HepG2 (cell line): ENCODE measurements at regions not wholly inside any gene's neighbourhood (a gene's known extent, or its start where the extent isn't known, plus 50 kb on each side); places are given as distances from the start of the nearest gene placed in this dataset.

Experiments
- ATAC-seq: fragments of 200-7000 bp; cut with Tn5 transposase; 3 replicates; pipeline ENCODE4 v1.9.1; 2020; ENCODE audit warnings: mild to moderate bottlenecking, moderate library complexity
- BruUV-seq: library from RNA; stranded (reverse); fragments of 400-500 nt; replicated peaks from 2 replicates; lab custom pipeline; 2021; lab: Mats Ljungman, UMichigan
- CTCF ChIA-PET: fragments of 300-600 bp; formaldehyde crosslinking; extraction: SDS; loops from one replicate; lab custom pipeline; 2021; ENCODE audit warnings: low total read pairs, inconsistent platforms, low intra/inter-chr PET ratio; lab: Yijun Ruan, JAX
- POLR2A ChIA-PET: fragments of 350-600 bp; sonication (Branson Sonifier 250); formaldehyde crosslinking; loops from one replicate; lab custom pipeline; 2020; ENCODE audit warnings: antibody characterized with exemption, inconsistent platforms; lab: Yijun Ruan, JAX
- DNase-seq: peaks from one replicate; pipeline ENCODE4 v3.0.0-alpha.2; 2015; ENCODE audit warnings: low spot score
- FAIRE-seq: peaks from 3 replicates; lab custom pipeline; 2011; peaks lifted over from hg19 to GRCh38; lab: Jason Lieb, UNC
- H2AFZ ChIP-seq: one replicate; pipeline ENCODE4 v1.6.1; 2011; ENCODE audit warnings: low read length, inconsistent platforms
- H3K27ac ChIP-seq: fragments of 300-600 bp; 3 replicates; pipeline ENCODE4 v1.8.0; 2011; ENCODE audit warnings: mixed run types, mild to moderate bottlenecking, mixed read lengths, low read length, inconsistent platforms; ENCODE audit not compliant: insufficient read depth; ENCODE audit errors: extremely low read length
- H3K27me3 ChIP-seq, 2 experiments: fragments of 200-600 bp in 1 of 2; 2 replicates in 1 of 2; 3 replicates in 1 of 2; pipeline versions ENCODE4 v1.6.0 to v1.8.0; 2011; ENCODE audit warnings: low read length in 2 of 2, mild to moderate bottlenecking in 2 of 2, moderate library complexity in 2 of 2, inconsistent platforms in 1 of 2; ENCODE audit not compliant: insufficient read depth in 2 of 2, control insufficient read depth in 1 of 2
- H3K36me3 ChIP-seq, 2 experiments: fragments of 200-600 bp in 1 of 2; replicated peaks in 1 of 2; 2 replicates in 1 of 2; 3 replicates in 1 of 2; pipeline versions ENCODE4 v1.5.1 to v1.8.0; 2011; ENCODE audit warnings: low read length in 2 of 2, inconsistent platforms in 1 of 2; ENCODE audit not compliant: insufficient read depth in 2 of 2, control insufficient read depth in 1 of 2
- H3K4me1 ChIP-seq: 2 replicates; pipeline ENCODE4 v1.5.1; 2012; ENCODE audit warnings: low read length, inconsistent platforms; ENCODE audit not compliant: insufficient read depth
- H3K4me2 ChIP-seq: 2 replicates; pipeline ENCODE4 v1.6.0; 2011; ENCODE audit warnings: low read depth, low read length, inconsistent platforms
- H3K4me3 ChIP-seq, 3 experiments: fragments of 200-600 bp in 1 of 3; sonication (generic), shearing (Covaris generic) in 1 of 3; replicated peaks in 1 of 3; 2 replicates each; pipeline ENCODE4 v1.5.1; 2011 to 2016; ENCODE audit warnings: low read length in 3 of 3, inconsistent platforms in 2 of 3, low read depth in 2 of 3, mild to moderate bottlenecking in 2 of 3, control low read depth in 1 of 3, mixed read lengths in 1 of 3; ENCODE audit not compliant: insufficient read depth in 1 of 3
- H3K79me2 ChIP-seq: one replicate; pipeline ENCODE4 v1.6.1; 2011; ENCODE audit warnings: low read length, inconsistent platforms; ENCODE audit not compliant: insufficient read depth
- H3K9ac ChIP-seq: 2 replicates; pipeline ENCODE4 v1.6.0; 2011; ENCODE audit warnings: mild to moderate bottlenecking, low read depth, low read length, inconsistent platforms; ENCODE audit not compliant: insufficient read depth
- H3K9me3 ChIP-seq: 2 replicates; pipeline ENCODE4 v1.5.1; 2012; ENCODE audit warnings: mild to moderate bottlenecking, low read length
- H4K20me1 ChIP-seq: 2 replicates; pipeline ENCODE4 v1.6.0; 2011; ENCODE audit warnings: inconsistent platforms, mild to moderate bottlenecking, low read length, moderate library complexity; ENCODE audit not compliant: insufficient read depth
- HMG20B ChIP-seq: conservative IDR thresholded peaks from 2 replicates; pipeline ENCODE4 v1.6.1; 2016; ENCODE audit warnings: missing genetic modification reagents, missing compliant biosample characterization
- WGBS: methylation state at CpG from one replicate; pipeline ENCODE4 v1.1.6; 2017; ENCODE audit warnings: low lambda C conversion rate; 5-methylcytosine and 5-hydroxymethylcytosine counted together
- in situ Hi-C: cut with HindIII; loops from 2 replicates; pipeline ENCODE4 v1.10.0; 2017; ENCODE audit warnings: low pct_unique_long_range_greater_than_20kb; ENCODE audit not compliant: extremely low pct_ligation_motif_present
- intact Hi-C: fragments of 100-400 bp; cut with micrococcal nuclease; formaldehyde crosslinking; loops from one replicate; pipeline ENCODE4 v1.10.0; 2022; ENCODE audit not compliant: unreplicated experiment
- TF ChIP-seq, protein P1 (sequence below): sonication (generic); formaldehyde crosslinking; IDR thresholded peaks from one replicate; pipeline ENCODE4 v1.5.1; 2020; ENCODE audit warnings: mild to moderate bottlenecking, missing genetic modification reagents; ENCODE audit errors: not compliant biosample characterization

DNA sequence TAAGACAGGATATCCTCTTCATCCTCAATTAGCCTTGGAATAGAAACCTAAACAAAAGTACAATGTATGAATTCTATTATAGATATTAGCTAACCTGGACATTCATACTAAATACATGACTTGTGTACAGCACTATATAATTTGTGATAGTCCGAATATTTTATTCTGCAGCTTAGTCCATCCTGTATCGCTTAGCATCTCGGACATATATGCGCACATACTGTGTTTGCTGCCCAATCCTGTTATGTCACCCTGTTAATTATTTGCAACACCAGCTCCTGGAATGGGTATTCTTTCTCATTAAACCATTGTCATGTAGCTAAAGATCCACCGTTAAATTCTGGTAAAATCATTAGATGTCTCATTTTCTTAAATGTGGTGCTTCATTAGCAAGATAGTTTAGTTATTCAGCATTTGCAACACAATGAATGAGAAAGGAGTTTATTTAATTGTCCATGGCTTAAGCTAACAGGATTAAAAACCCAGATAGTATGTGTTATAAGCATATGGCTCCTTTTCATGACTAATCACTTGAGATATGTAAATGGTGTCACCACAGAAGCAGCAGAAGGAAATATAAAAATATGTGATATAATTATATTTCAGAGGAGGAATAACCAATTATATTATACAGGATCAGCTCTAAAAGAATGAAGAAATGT lies 156.0 kb upstream of the ARHGAP5 start:
- Histone ChIP-seq H3K36me3 (no peaks in the 10 kb centered on the region), H3K9ac (no peak overlapping the region), H3K27ac (no peak overlapping the region), H3K4me1 (peaks cover 2% of the 10 kb centered on the region; the same call in 1 of the 2 replicates), H3K9me3 (no peaks in the 10 kb centered on the region), H3K4me3 (no peak overlapping the region), H3K4me2 (no peak overlapping the region), H2AFZ (no peak overlapping the region), H3K79me2 (no peaks in the 10 kb centered on the region), H3K27me3 (no peaks in the 10 kb centered on the region; a peak in 1 of 5 replicates), H4K20me1 (no peaks in the 10 kb centered on the region)
- no peak for DNase-seq
- no TSS peak for BruUV-seq
- ATAC-seq, result no peak
- in situ Hi-C loops (loop anchor here (10.0 kb wide), 1 partner anchor 544 kb away; no protein-coding TSS in a partner anchor), intact Hi-C loops (no loop called here)
- POLR2A ChIA-PET, result no interaction called here
- WGBS, result 48% methylated on average over 5 of the region's 5 CpGs
- FAIRE-seq, result no peak
- CTCF ChIA-PET, result no interaction called here
- no peak for TF ChIP-seq HMG20B (CRISPR knock-in tag)
- TF ChIP-seq, protein P1, sequence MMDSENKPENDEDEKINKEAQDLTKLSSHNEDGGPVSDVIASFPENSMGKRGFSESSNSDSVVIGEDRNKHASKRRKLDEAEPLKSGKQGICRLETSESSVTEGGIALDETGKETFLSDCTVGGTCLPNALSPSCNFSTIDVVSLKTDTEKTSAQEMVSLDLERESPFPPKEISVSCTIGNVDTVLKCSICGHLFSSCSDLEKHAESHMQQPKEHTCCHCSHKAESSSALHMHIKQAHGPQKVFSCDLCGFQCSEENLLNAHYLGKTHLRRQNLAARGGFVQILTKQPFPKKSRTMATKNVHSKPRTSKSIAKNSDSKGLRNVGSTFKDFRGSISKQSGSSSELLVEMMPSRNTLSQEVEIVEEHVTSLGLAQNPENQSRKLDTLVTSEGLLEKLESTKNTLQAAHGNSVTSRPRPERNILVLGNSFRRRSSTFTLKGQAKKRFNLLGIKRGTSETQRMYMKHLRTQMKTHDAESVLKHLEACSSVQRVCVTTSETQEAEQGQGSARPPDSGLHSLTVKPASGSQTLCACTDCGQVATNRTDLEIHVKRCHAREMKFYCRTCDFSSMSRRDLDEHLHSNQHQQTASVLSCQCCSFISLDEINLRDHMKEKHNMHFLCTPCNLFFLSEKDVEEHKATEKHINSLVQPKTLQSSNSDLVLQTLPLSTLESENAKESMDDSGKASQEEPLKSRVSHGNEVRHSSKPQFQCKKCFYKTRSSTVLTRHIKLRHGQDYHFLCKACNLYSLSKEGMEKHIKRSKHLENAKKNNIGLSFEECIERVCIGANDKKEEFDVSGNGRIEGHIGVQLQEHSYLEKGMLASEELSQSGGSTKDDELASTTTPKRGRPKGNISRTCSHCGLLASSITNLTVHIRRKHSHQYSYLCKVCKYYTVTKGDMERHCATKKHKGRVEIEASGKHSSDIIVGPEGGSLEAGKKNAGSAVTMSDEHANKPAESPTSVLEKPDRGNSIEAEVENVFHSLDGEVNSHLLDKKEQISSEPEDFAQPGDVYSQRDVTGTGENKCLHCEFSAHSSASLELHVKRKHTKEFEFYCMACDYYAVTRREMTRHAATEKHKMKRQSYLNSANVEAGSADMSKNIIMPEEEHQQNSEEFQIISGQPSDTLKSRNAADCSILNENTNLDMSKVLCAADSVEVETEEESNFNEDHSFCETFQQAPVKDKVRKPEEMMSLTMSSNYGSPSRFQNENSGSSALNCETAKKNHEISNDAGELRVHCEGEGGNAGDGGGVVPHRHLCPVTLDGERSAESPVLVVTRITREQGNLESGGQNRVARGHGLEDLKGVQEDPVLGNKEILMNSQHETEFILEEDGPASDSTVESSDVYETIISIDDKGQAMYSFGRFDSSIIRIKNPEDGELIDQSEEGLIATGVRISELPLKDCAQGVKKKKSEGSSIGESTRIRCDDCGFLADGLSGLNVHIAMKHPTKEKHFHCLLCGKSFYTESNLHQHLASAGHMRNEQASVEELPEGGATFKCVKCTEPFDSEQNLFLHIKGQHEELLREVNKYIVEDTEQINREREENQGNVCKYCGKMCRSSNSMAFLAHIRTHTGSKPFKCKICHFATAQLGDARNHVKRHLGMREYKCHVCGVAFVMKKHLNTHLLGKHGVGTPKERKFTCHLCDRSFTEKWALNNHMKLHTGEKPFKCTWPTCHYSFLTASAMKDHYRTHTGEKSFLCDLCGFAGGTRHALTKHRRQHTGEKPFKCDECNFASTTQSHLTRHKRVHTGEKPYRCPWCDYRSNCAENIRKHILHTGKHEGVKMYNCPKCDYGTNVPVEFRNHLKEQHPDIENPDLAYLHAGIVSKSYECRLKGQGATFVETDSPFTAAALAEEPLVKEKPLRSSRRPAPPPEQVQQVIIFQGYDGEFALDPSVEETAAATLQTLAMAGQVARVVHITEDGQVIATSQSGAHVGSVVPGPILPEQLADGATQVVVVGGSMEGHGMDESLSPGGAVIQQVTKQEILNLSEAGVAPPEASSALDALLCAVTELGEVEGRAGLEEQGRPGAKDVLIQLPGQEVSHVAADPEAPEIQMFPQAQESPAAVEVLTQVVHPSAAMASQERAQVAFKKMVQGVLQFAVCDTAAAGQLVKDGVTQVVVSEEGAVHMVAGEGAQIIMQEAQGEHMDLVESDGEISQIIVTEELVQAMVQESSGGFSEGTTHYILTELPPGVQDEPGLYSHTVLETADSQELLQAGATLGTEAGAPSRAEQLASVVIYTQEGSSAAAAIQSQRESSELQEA (CRISPR knock-in tag), result no peak
